Mammary epithelial cell (primary cell): ENCODE measurements at regions not wholly inside any gene's neighbourhood (a gene's known extent, or its start where the extent isn't known, plus 50 kb on each side); places are given as distances from the start of the nearest gene placed in this dataset.

Experiments
- EZH2 ChIP-seq: IDR thresholded peaks from 2 replicates; pipeline ENCODE4 v1.6.1; 2012; ENCODE audit warnings: low read length, inconsistent platforms, borderline replicate concordance
- TF ChIP-seq, protein P1 (sequence below), 2 donors: IDR thresholded peaks in 1 of 2; conservative IDR thresholded peaks in 1 of 2; 2 replicates each; pipeline ENCODE4 v1.5.1; 2011 to 2012; ENCODE audit warnings: inconsistent platforms in 2 of 2, low read length in 2 of 2, mild to moderate bottlenecking in 2 of 2, control low read depth in 1 of 2, low read depth in 1 of 2; ENCODE audit not compliant: insufficient read depth in 1 of 2; ENCODE audit errors: extremely low read depth in 1 of 2

DNA sequence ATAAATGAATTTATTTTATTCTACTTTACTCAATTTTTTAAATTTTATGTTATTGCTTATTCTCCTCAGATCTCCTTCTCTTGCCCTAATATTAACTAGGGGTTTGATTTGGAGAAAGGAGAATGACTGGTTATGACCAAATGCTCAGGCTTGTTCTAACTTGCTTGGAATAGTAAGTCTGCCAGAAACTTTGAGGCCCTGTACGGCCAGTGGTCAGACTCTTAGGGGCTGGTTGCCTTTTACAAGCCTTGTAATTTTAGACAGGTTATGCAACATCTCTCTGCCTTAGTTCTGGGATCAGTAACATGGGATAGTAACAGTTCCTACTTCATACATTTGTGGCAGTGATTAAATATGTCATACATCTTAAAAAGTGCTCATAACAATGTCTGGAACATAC lies 279.5 kb downstream of the DUSP10 start:
- TF ChIP-seq, protein P1, sequence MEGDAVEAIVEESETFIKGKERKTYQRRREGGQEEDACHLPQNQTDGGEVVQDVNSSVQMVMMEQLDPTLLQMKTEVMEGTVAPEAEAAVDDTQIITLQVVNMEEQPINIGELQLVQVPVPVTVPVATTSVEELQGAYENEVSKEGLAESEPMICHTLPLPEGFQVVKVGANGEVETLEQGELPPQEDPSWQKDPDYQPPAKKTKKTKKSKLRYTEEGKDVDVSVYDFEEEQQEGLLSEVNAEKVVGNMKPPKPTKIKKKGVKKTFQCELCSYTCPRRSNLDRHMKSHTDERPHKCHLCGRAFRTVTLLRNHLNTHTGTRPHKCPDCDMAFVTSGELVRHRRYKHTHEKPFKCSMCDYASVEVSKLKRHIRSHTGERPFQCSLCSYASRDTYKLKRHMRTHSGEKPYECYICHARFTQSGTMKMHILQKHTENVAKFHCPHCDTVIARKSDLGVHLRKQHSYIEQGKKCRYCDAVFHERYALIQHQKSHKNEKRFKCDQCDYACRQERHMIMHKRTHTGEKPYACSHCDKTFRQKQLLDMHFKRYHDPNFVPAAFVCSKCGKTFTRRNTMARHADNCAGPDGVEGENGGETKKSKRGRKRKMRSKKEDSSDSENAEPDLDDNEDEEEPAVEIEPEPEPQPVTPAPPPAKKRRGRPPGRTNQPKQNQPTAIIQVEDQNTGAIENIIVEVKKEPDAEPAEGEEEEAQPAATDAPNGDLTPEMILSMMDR (conservative IDR thresholded peaks at IDR 0.05 in 1 of 2, IDR thresholded peaks at IDR 0.05 in 1 of 2; ENCODE audit: extremely low read depth in 1 of 2, insufficient read depth in 1 of 2, low read depth in 1 of 2, low read length in 2 of 2): no peak
- TF ChIP-seq EZH2: no peak
